Thoracic aorta (tissue), 2 donors: ENCODE measurements at regions not wholly inside any gene's neighbourhood (a gene's known extent, or its start where the extent isn't known, plus 50 kb on each side); places are given as distances from the start of the nearest gene placed in this dataset.
"Not testable (repeated sequence)": the region's sequence is repeated elsewhere in the genome, so short reads cannot be mapped to it uniquely, and the experiment has no call there.

Experiments used
- ATAC-seq: fragments of 150-250 bp; one replicate; pipeline ENCODE4 v1.8.0; 2017; ENCODE audit warnings: low read depth; ENCODE audit not compliant: insufficient number of reproducible peaks, low FRiP score
- DNase-seq: peaks from one replicate; pipeline ENCODE4 v3.0.0-alpha.2; 2020; ENCODE audit warnings: low spot score
- H3K27ac ChIP-seq, 2 donors: fragments of 200-600 bp; sonication (generic); 1 replicate in 1 of 2; 2 replicates in 1 of 2; pipeline ENCODE4 v1.5.1; 2016; ENCODE audit warnings: mild to moderate bottlenecking in 2 of 2, moderate library complexity in 2 of 2
- H3K27me3 ChIP-seq: fragments of 200-600 bp; sonication (generic); replicated peaks from 2 replicates; pipeline ENCODE4 v1.6.0; 2016; ENCODE audit warnings: mild to moderate bottlenecking; ENCODE audit not compliant: insufficient read depth
- H3K36me3 ChIP-seq: fragments of 200-600 bp; sonication (generic); one replicate; pipeline ENCODE4 v1.5.1; 2016
- H3K4me1 ChIP-seq, 2 donors: fragments of 200-600 bp; sonication (generic); 1 replicate in 1 of 2; 2 replicates in 1 of 2; pipeline versions ENCODE4 v1.5.1 to v1.6.0; 2016; ENCODE audit warnings: low read depth in 2 of 2, mild to moderate bottlenecking in 1 of 2; ENCODE audit not compliant: control insufficient read depth in 1 of 2
- H3K4me3 ChIP-seq: fragments of 200-600 bp; sonication (generic); 2 replicates; pipeline ENCODE4 v1.5.1; 2016; ENCODE audit warnings: mild to moderate bottlenecking
- H3K9me3 ChIP-seq: fragments of 200-600 bp; sonication (generic); 2 replicates; pipeline ENCODE4 v1.5.1; 2016
- TF ChIP-seq, protein P1 (sequence below): fragments of 200-600 bp; sonication (generic); IDR thresholded peaks from one replicate; pipeline ENCODE4 v1.5.1; 2019; ENCODE audit warnings: antibody characterized with exemption

GRCh38 chr18:68176901-68177300 lies 538.0 kb downstream of the TMX3 start:
- ATAC-seq, result no peak
- peaks cover 0 to 7% of the 10 kb centered on the region in 2 donors for H3K4me1 ChIP-seq

GRCh38 chr18:68172842-68173549 lies 541.9 kb downstream of the TMX3 start:
- ATAC-seq (no peak), DNase-seq (no peak)
- Histone ChIP-seq H3K4me3 (no peak overlapping the region), H3K4me1 (peaks cover 0 to 1% of the 10 kb centered on the region in 2 donors), H3K36me3 (no peaks in the 10 kb centered on the region), H3K27me3 (no peaks in the 10 kb centered on the region), H3K9me3 (no peaks in the 10 kb centered on the region), H3K27ac (no peak overlapping the region)
- TF ChIP-seq, protein P1, sequence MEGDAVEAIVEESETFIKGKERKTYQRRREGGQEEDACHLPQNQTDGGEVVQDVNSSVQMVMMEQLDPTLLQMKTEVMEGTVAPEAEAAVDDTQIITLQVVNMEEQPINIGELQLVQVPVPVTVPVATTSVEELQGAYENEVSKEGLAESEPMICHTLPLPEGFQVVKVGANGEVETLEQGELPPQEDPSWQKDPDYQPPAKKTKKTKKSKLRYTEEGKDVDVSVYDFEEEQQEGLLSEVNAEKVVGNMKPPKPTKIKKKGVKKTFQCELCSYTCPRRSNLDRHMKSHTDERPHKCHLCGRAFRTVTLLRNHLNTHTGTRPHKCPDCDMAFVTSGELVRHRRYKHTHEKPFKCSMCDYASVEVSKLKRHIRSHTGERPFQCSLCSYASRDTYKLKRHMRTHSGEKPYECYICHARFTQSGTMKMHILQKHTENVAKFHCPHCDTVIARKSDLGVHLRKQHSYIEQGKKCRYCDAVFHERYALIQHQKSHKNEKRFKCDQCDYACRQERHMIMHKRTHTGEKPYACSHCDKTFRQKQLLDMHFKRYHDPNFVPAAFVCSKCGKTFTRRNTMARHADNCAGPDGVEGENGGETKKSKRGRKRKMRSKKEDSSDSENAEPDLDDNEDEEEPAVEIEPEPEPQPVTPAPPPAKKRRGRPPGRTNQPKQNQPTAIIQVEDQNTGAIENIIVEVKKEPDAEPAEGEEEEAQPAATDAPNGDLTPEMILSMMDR, result no peak

More at GRCh38 chr18:68176901-68177300, 538.0 kb downstream of the TMX3 start:
- Histone ChIP-seq H3K36me3 (no peaks in the 10 kb centered on the region), H3K9me3 (no peaks in the 10 kb centered on the region), H3K27ac (no peak overlapping the region), H3K27me3 (no peaks in the 10 kb centered on the region), H3K4me3 (no peak overlapping the region)
- no peak for DNase-seq
- TF ChIP-seq, protein P1, result no peak

GRCh38 chr18:68164909-68165308 lies 550.0 kb downstream of the TMX3 start:
- TF ChIP-seq, protein P1, result no peak
- Histone ChIP-seq H3K27ac (no peak overlapping the region), H3K4me1 (no peaks in the 10 kb centered on the region), H3K27me3 (no peaks in the 10 kb centered on the region), H3K9me3 (no peaks in the 10 kb centered on the region), H3K36me3 (no peaks in the 10 kb centered on the region), H3K4me3 (no peak overlapping the region)
- DNase-seq (no peak), ATAC-seq (no peak)

DNA sequence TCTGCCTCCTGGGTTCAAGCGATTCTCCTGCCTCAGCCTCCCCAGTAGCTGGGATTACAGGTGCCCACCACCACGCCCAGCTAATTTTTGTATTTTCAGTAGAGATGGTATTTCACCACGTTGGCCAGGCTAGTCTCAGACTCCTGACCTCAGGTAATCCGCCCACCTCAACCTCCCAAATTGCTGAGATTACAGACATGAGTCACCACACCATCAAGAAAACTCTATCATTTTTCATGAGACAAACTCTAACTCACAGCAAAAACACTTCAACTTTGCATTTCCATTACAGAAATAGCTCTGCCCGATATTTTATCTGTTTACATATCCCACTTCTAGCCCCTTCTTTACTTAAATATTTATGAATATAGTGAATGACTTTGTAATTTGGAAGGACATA lies 561.1 kb downstream of the TMX3 start:
- not testable (repeated sequence) for H3K27me3 ChIP-seq, H3K4me3 ChIP-seq, DNase-seq, H3K36me3 ChIP-seq, ATAC-seq, H3K9me3 ChIP-seq, H3K27ac ChIP-seq, H3K4me1 ChIP-seq

DNA sequence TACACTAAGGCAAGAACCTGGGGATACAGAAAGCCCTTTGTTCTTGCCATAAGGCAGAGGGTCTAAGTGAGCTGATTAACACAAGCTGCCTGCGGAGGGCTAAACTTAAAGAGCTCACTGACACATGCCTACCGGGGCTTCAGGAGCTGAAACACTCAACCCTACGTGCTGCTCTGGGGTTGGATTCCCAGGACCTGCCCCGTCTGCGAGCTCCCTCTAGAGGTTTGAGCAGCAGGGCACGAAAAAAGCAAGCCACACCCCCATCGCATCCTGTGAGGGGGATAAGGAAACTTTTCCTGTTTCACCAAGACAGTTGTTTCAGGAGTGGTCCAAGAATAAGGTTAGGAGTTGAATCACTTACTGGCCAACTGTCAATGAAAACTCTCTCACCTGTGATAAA lies 562.1 kb downstream of the TMX3 start:
- H3K27me3 ChIP-seq, result no peaks in the 10 kb centered on the region
- TF ChIP-seq, protein P1, result no peak
- no peaks in the 10 kb centered on the region for H3K9me3 ChIP-seq
- no peak overlapping the region for H3K4me3 ChIP-seq
- H3K27ac ChIP-seq, result no peak overlapping the region
- H3K4me1 ChIP-seq, result no peaks in the 10 kb centered on the region
- no peak for DNase-seq
- ATAC-seq, result no peak
- H3K36me3 ChIP-seq, result no peaks in the 10 kb centered on the region

- Histone ChIP-seq H3K27me3 (no peaks in the 10 kb centered on the region), H3K27ac (no peak overlapping the region), H3K4me1 (no peaks in the 10 kb centered on the region), H3K36me3 (no peaks in the 10 kb centered on the region), H3K9me3 (no peaks in the 10 kb centered on the region), H3K4me3 (no peak overlapping the region)
- TF ChIP-seq, protein P1, result no peak
- no peak for ATAC-seq
- no peak for DNase-seq
These were observed 563.9 kb downstream of the TMX3 start for GRCh38 chr18:68150961-68151360.
